Muscle layer of duodenum (tissue), 2 donors: ENCODE measurements at regions not wholly inside any gene's neighbourhood (a gene's known extent, or its start where the extent isn't known, plus 50 kb on each side); places are given as distances from the start of the nearest gene placed in this dataset.

Source experiments
- H3K27ac ChIP-seq: one replicate; pipeline ENCODE4 v1.7.0; 2013; ENCODE audit warnings: mild to moderate bottlenecking, low read length
- H3K27me3 ChIP-seq: one replicate; pipeline ENCODE4 v1.7.0; 2013; ENCODE audit warnings: low read depth, mild to moderate bottlenecking, control low read depth, low read length
- H3K36me3 ChIP-seq, 2 donors: one replicate each; pipeline ENCODE4 v1.7.0; 2013; ENCODE audit warnings: low read length in 2 of 2, control low read depth in 1 of 2, mild to moderate bottlenecking in 1 of 2; ENCODE audit not compliant: insufficient read depth in 2 of 2, control insufficient read depth in 1 of 2
- H3K4me1 ChIP-seq, 2 donors: one replicate each; pipeline ENCODE4 v1.7.0; 2013; ENCODE audit warnings: low read length in 2 of 2, mild to moderate bottlenecking in 2 of 2, control low read depth in 1 of 2, moderate library complexity in 1 of 2; ENCODE audit not compliant: insufficient read depth in 2 of 2, control insufficient read depth in 1 of 2
- H3K4me3 ChIP-seq, 2 donors: one replicate each; pipeline ENCODE4 v1.7.0; 2013; ENCODE audit warnings: low read length in 2 of 2, low read depth in 1 of 2, mild to moderate bottlenecking in 1 of 2
- H3K9me3 ChIP-seq, 2 donors: one replicate each; pipeline ENCODE4 v1.7.0; 2013; ENCODE audit warnings: low read length in 2 of 2, control low read depth in 1 of 2, mild to moderate bottlenecking in 1 of 2; ENCODE audit not compliant: control insufficient read depth in 1 of 2
- donor health status: healthy.

- H3K27me3 ChIP-seq, result no peaks in the 10 kb centered on the region
- H3K27ac ChIP-seq, result no peak overlapping the region
- no peak overlapping the region for H3K4me3 ChIP-seq
- no peaks in the 10 kb centered on the region for H3K36me3 ChIP-seq
- H3K4me1 ChIP-seq, result no peaks in the 10 kb centered on the region
- H3K9me3 ChIP-seq, result no peaks in the 10 kb centered on the region
Observed at GRCh38 chr12:4054630-4055029, 181.4 kb upstream of the PARP11 start.

- no peak overlapping the region for H3K4me3 ChIP-seq
- no peaks in the 10 kb centered on the region for H3K9me3 ChIP-seq
- H3K36me3 ChIP-seq, result no peaks in the 10 kb centered on the region
- H3K4me1 ChIP-seq, result no peaks in the 10 kb centered on the region
- no peak overlapping the region for H3K27ac ChIP-seq
- no peaks in the 10 kb centered on the region for H3K27me3 ChIP-seq
Observed at GRCh38 chr12:4052691-4053090, 179.5 kb upstream of the PARP11 start.

GRCh38 chr12:4051596-4051995 lies 178.4 kb upstream of the PARP11 start:
- Histone ChIP-seq H3K4me3 (no peak overlapping the region), H3K27me3 (no peaks in the 10 kb centered on the region), H3K9me3 (no peaks in the 10 kb centered on the region), H3K4me1 (no peaks in the 10 kb centered on the region), H3K27ac (no peak overlapping the region), H3K36me3 (no peaks in the 10 kb centered on the region)

- H3K9me3 ChIP-seq, result no peaks in the 10 kb centered on the region
- H3K27ac ChIP-seq, result no peak overlapping the region
- H3K27me3 ChIP-seq, result no peaks in the 10 kb centered on the region
- H3K4me1 ChIP-seq, result no peaks in the 10 kb centered on the region
- no peak overlapping the region for H3K4me3 ChIP-seq
- H3K36me3 ChIP-seq, result no peaks in the 10 kb centered on the region
Observed at GRCh38 chr12:4050340-4050739, 177.1 kb upstream of the PARP11 start.

GRCh38 chr12:4049298-4050080 lies 176.3 kb upstream of the PARP11 start:
- Histone ChIP-seq H3K4me3 (no peak overlapping the region), H3K27me3 (no peaks in the 10 kb centered on the region), H3K27ac (no peak overlapping the region), H3K4me1 (no peaks in the 10 kb centered on the region), H3K9me3 (no peaks in the 10 kb centered on the region), H3K36me3 (no peaks in the 10 kb centered on the region)

- no peaks in the 10 kb centered on the region for H3K27me3 ChIP-seq
- H3K4me1 ChIP-seq, result no peaks in the 10 kb centered on the region
- H3K36me3 ChIP-seq, result no peaks in the 10 kb centered on the region
- H3K9me3 ChIP-seq, result no peaks in the 10 kb centered on the region
- no peak overlapping the region for H3K4me3 ChIP-seq
- no peak overlapping the region for H3K27ac ChIP-seq
Observed at GRCh38 chr12:4047421-4047820, 174.2 kb upstream of the PARP11 start.

GRCh38 chr12:4046495-4046840 lies 173.3 kb upstream of the PARP11 start:
- Histone ChIP-seq H3K27ac (no peak overlapping the region), H3K36me3 (no peaks in the 10 kb centered on the region), H3K9me3 (no peaks in the 10 kb centered on the region), H3K4me1 (no peaks in the 10 kb centered on the region), H3K27me3 (no peaks in the 10 kb centered on the region), H3K4me3 (no peak overlapping the region)

- Histone ChIP-seq H3K9me3 (no peaks in the 10 kb centered on the region), H3K36me3 (no peaks in the 10 kb centered on the region), H3K27me3 (no peaks in the 10 kb centered on the region), H3K4me3 (no peak overlapping the region), H3K4me1 (no peaks in the 10 kb centered on the region), H3K27ac (no peak overlapping the region)
Observed at GRCh38 chr12:4045786-4046494, 172.7 kb upstream of the PARP11 start.

GRCh38 chr12:4044736-4045730 lies 171.8 kb upstream of the PARP11 start:
- no peaks in the 10 kb centered on the region for H3K4me1 ChIP-seq
- no peaks in the 10 kb centered on the region for H3K9me3 ChIP-seq
- no peak overlapping the region for H3K4me3 ChIP-seq
- H3K36me3 ChIP-seq, result no peaks in the 10 kb centered on the region
- H3K27ac ChIP-seq, result no peak overlapping the region
- H3K27me3 ChIP-seq, result no peaks in the 10 kb centered on the region

- Histone ChIP-seq H3K27ac (no peak overlapping the region), H3K4me3 (no peak overlapping the region), H3K27me3 (no peaks in the 10 kb centered on the region), H3K36me3 (no peaks in the 10 kb centered on the region), H3K9me3 (no peaks in the 10 kb centered on the region), H3K4me1 (no peaks in the 10 kb centered on the region)
Observed at GRCh38 chr12:4044101-4044500, 170.9 kb upstream of the PARP11 start.
